Activated T-cell treated with anti-CD3 and anti-CD28 coated beads for 1 hour (primary cell): ENCODE measurements at regions not wholly inside any gene's neighbourhood (a gene's known extent, or its start where the extent isn't known, plus 50 kb on each side); places are given as distances from the start of the nearest gene placed in this dataset.
"Not testable (repeated sequence)": the region's sequence is repeated elsewhere in the genome, so short reads cannot be mapped to it uniquely, and the experiment has no call there.

Experiments used
- DNase-seq: peaks from one replicate; pipeline ENCODE4 v3.0.0-alpha.2; 2020; ENCODE audit warnings: low read depth

DNA sequence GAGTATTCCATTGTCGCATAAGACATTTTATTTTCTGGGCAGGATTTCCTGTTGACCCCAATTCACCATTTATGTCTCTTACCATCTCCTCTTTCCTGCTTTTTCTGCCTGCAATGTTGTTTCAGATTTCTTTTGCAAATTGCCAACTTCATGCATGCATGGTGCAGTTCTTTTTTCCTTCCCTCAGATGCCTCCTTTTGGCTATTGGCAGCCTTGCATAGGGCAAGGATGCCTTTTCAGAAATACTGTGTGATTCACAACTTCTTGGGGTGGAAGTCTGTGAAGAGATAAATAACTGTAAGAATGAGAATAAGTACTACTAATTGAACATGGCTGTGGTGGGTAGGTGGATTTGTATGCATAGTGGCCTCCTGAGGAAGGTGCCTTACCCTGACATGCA lies 116.7 kb downstream of the SOX4 start:
- DNase-seq: no peak

- DNase-seq: no peak
These were observed 117.5 kb downstream of the SOX4 start for GRCh38 chr6:21710908-21711627.

- DNase-seq: no peak
These were observed 118.7 kb downstream of the SOX4 start for GRCh38 chr6:21712213-21712612.

- no peak for DNase-seq
These were observed 119.9 kb downstream of the SOX4 start for GRCh38 chr6:21713481-21713880.

DNA sequence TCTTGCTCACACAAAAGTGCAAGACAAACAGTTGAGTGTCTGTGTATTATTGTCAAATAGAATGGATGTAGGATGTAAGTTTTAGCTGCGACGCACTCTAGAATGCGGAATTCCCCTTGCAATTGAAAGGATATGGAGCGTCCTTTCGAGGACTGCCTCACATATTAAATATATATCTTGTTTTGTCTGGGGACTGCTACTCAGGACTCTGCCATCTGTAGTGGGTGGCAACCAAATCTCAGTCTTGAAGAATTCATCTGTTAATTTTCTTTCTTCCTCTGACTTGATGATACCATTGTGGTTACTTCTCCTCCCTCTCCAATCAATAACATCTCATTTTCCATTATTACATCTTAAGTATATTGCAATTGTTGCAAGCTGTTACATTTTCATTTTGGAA lies 121.6 kb downstream of the SOX4 start:
- no peak for DNase-seq

- no peak for DNase-seq
These were observed 129.0 kb downstream of the SOX4 start for GRCh38 chr6:21722510-21722909.

- DNase-seq: no peak
These were observed 133.1 kb downstream of the SOX4 start for GRCh38 chr6:21726676-21727075.

DNA sequence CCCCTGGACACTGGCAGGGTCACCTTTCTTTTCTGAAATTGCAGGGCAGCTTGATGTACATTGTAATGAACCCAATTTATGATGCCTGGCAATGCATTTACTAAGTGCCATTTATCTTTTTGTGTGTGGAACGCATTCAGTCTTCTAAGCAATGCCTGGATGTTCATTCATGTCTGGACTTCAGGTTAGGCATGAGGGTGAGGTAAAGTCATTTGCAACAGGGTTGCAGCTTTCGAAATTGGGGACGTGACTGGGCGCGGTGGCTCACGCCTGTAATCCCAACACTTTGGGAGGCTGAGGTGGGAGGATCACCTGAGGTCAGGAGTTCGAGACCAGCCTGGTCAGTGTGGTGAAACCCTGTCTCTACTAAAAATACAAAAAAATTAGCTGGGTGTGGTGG lies 134.6 kb downstream of the SOX4 start:
- no peak for DNase-seq

- no peak for DNase-seq
These were observed 135.9 kb downstream of the SOX4 start for GRCh38 chr6:21729431-21729830.

- no peak for DNase-seq
These were observed 137.0 kb downstream of the SOX4 start for GRCh38 chr6:21730533-21730932.

- DNase-seq: no peak
These were observed 138.0 kb downstream of the SOX4 start for GRCh38 chr6:21731411-21732031.

DNA sequence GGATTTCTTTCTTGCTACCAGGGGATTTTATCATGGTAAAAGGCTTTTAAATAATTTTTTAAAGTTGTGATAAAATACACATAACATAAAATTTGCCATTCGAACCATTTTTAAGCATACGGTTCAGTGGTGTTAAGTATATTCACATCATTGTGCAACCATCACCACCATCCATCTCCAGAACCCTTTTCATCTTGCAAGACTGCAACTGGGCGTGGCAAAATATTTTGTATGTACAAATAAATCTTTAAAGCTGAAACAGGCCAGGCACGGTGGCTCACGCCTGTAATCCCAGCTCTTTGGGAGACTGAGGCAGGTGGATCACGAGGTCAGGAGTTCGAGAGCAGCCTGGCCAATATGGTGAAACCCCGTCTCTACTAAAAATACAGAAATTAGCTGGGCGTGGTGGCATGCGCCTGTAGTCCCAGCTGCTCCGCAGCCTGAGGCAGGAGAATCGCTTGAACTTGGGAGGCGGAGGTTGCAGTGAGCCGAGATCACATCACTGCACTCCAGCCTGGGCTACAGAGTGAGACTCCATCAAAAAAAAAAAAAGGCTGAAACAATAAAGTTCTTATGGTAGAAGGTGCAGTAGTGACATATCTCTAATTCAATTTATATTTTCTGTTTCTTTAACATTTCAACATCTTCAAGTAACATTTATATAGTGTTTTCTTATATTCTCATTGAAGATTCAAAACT lies 138.6 kb downstream of the SOX4 start:
- not testable (repeated sequence) for DNase-seq

GRCh38 chr6:21732731-21733130 lies 139.2 kb downstream of the SOX4 start:
- no peak for DNase-seq

GRCh38 chr6:21733311-21733710 lies 139.8 kb downstream of the SOX4 start:
- DNase-seq: no peak

GRCh38 chr6:21734204-21734603 lies 140.7 kb downstream of the SOX4 start:
- DNase-seq: no peak

DNA sequence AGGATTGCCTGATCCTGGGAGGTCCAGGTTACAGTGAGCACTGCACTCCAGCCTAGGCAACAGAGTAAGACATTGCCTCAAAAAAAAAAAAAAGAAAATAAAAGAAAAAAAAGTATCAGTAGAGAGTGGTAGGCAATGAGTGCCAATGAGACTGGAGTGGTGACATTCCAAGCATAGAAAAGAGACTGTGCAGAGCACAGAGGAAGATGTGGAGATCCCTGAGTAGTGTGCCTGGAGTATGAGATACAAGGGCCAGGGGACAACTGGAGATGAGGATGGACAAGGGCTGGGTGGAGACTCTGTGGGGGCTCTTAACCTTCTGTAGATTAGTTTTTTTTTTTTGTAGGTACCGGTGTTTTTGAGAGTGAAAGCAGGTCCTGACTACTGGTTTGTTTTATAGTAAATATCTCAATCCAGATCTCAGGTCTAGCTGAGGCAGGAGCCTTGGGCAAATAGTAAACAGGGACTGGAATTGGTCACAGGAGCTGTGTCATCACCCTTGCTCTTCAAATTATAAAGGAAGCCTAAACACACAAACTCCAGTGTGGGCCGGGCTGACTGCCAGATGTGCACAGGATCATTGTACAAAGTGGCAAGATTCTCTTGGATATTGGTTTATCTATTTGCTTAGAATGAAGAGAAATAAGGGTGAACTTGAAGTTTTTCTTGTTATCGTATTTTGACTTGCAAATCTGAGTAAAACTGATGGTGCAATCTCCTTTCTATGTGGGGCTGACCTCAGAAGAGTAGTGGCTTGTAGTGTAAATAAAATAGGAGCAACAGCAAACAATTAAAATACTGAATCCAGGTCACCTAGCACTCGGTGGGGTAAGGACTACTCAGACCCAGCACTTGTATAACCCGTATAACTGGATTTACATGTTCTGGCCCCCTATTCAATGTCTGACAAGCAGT lies 144.9 kb downstream of the SOX4 start:
- DNase-seq: no peak

- no peak for DNase-seq
These were observed 145.7 kb downstream of the SOX4 start for GRCh38 chr6:21739241-21739640.

DNA sequence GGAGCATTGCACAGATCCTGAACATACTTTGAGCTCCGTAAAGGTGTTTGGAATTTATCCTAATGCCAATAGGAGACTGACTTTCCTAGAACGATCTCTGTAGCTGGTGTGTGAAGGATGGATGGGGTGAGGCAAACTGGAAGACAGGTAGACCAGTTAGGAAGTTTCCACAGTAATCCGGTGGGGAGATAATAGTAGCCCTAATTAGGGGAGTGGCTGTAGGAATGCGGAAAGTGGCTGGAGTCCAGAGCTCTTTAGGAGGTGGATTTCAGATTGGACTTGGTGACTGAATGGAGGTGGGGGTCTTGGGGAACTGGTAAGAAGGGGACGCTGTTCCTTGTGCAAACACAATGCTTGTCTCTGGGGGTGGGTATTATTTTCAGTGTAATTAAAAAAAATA lies 146.3 kb downstream of the SOX4 start:
- no peak for DNase-seq

DNA sequence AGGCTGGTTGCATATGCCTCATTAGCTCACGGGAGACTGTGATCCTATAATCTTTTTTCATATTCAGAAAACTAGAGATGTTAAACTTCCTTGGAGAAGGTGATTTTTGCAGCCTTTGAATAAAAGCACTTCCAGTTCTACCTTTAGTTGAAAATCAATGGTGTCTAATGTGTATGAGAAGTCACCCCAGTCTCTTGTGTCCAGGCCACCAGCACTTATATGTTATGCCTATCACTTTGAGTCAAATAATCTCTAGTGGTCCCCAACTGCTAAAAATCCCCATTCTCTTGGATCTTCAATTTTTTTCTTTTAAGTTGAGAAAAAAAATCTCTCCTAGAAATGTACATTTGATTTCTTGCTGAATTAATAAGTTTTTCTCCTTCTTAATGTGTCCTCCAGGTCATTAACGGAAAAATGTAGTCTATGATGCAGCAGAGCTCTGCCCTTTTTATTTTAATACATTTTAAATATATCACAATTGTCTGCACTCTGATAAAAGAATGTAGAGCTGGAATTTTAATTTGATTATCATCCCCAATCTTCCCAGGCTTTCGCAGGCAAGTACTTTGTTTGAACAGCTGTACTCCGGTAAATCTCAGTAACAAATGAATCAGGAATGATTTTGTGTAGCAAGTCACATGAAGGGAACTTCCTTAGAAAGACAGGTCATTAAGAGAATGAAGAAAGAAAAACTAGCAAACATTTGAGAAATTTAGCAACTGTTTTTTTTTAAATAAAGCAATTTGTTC lies 147.0 kb downstream of the SOX4 start:
- DNase-seq: no peak

DNA sequence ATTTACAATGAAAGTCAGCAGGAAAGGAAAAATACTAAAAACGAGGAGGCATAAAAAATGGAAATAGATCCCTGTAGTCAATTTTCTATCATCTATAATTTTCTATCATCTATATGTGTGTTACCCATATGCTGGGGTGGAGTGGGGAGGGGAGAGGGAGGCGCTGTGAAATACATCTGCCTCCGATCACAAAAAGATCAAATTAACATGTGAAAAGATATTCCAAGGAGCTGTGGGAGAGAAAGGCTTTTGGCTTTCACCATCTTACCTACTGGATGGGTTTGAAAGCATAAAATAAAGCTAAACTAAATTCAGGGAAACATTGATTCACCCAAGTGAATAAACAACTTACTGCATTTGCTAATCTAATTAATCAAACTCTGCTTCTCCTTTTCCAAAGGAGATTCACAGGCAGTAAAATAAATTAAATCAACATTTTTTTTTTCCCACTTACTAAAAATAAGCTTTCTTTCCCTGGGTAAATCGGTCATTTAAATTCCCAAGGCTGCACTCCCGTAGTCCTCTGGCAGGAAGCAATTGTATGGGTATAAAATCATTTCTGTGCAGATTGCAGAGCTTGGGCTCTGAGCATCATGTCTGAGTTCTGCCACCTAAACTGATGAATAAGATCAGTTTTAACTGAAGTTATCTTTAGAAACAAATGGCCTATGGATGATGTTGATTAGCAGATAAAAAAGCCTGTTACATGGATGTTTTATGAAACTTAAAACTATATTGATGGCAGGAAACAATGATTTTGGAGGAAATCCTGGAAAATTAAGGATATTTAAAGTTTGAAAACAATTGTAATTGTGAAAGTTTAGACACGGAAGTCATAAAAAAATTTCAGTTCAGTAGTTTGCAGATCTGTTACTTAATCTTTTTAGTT lies 147.9 kb downstream of the SOX4 start:
- DNase-seq: no peak

GRCh38 chr6:21742238-21742660 lies 148.7 kb downstream of the SOX4 start:
- DNase-seq: no peak
